ENCODE measurements at regions not wholly inside any gene's neighbourhood (a gene's known extent, or its start where the extent isn't known, plus 50 kb on each side); places are given as distances from the start of the nearest gene placed in this dataset.
"Not testable (repeated sequence)": the region's sequence is repeated elsewhere in the genome, so short reads cannot be mapped to it uniquely, and the experiment has no call there.

- H3K4me1 ChIP-seq (ENCODE audit: insufficient read depth), result no peaks in the 10 kb centered on the region
- no peaks in the 10 kb centered on the region for H3K79me2 ChIP-seq (ENCODE audit: insufficient read depth)
- no peak for DNase-seq
- H3K27ac ChIP-seq, result no peak overlapping the region
- in situ Hi-C loops (cut with MboI), result no loop called here
- H3F3A ChIP-seq (ENCODE audit: insufficient read depth), result no peaks in the 10 kb centered on the region
- H3K9ac ChIP-seq, result no peak overlapping the region
- no peaks in the 10 kb centered on the region for H3K27me3 ChIP-seq (replicated peaks; ENCODE audit: insufficient read depth)
- H4K20me1 ChIP-seq (ENCODE audit: insufficient read depth), result no peaks in the 10 kb centered on the region
- H3K9me3 ChIP-seq (ENCODE audit: low read depth), result no peaks in the 10 kb centered on the region
- no peak overlapping the region for H2AFZ ChIP-seq
- TF ChIP-seq EZH2phosphoT487 (IDR thresholded peaks at IDR 0.05; ENCODE audit: insufficient read depth, low read depth) (no peak), EZH2 (IDR thresholded peaks at IDR 0.05; ENCODE audit: insufficient read depth, poor library complexity, severe bottlenecking) (no peak)
- H3K4me2 ChIP-seq (ENCODE audit: unreplicated experiment), result no peak overlapping the region
- no peak overlapping the region for H3K4me3 ChIP-seq
- no peaks in the 10 kb centered on the region for H3K36me3 ChIP-seq (ENCODE audit: low read depth)
- H3K9me2 ChIP-seq (ENCODE audit: insufficient read depth), result no peaks in the 10 kb centered on the region
Observed at GRCh38 chr16:46519063-46519462, 102.1 kb downstream of the SHCBP1 start.

DNA sequence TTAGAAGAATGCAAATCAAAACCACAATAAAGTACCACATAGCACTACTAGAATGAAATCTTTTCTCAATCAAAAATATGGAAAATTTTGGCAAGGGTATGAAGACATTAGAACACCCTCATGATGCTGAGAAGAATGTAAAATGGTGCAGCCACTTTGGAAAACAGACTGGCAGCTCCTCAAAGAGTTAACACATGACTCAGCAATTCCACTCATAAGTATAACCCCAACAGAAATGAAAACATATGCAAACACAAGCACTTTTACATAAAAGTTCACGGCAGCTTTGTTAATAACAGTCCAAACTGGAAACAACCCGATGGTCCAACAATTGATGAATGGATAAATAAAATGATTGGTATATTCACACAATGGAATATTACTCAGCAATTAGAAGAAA, 124.5 kb downstream of the SHCBP1 start:
- 34 to 42% methylated on average over 2 of the region's 2 CpGs for WGBS, 2 experiments (ENCODE audit: low coverage in 1 of 2, low lambda C conversion rate in 2 of 2, missing lambda C conversion rate in 2 of 2)
- Histone ChIP-seq H3K9ac (no peak overlapping the region), H3K27ac (no peak overlapping the region), H2AFZ (no peak overlapping the region), H3K36me3 (ENCODE audit: low read depth) (no peaks in the 10 kb centered on the region), H3K79me2 (ENCODE audit: insufficient read depth) (no peaks in the 10 kb centered on the region), H3F3A (ENCODE audit: insufficient read depth) (no peaks in the 10 kb centered on the region), H3K27me3 (replicated peaks; ENCODE audit: insufficient read depth) (no peaks in the 10 kb centered on the region), H4K20me1 (ENCODE audit: insufficient read depth) (no peaks in the 10 kb centered on the region), H3K9me2 (ENCODE audit: insufficient read depth) (no peaks in the 10 kb centered on the region), H3K4me1 (ENCODE audit: insufficient read depth) (no peaks in the 10 kb centered on the region), H3K4me3 (no peak overlapping the region), H3K9me3 (ENCODE audit: low read depth) (no peaks in the 10 kb centered on the region), H3K4me2 (ENCODE audit: unreplicated experiment) (no peak overlapping the region)
- TF ChIP-seq EZH2phosphoT487 (IDR thresholded peaks at IDR 0.05; ENCODE audit: insufficient read depth, low read depth), result no peak
- no peak for TF ChIP-seq EZH2 (IDR thresholded peaks at IDR 0.05; ENCODE audit: insufficient read depth, poor library complexity, severe bottlenecking)
- DNase-seq, result no peak
- in situ Hi-C loops (cut with MboI), result no loop called here

DNA sequence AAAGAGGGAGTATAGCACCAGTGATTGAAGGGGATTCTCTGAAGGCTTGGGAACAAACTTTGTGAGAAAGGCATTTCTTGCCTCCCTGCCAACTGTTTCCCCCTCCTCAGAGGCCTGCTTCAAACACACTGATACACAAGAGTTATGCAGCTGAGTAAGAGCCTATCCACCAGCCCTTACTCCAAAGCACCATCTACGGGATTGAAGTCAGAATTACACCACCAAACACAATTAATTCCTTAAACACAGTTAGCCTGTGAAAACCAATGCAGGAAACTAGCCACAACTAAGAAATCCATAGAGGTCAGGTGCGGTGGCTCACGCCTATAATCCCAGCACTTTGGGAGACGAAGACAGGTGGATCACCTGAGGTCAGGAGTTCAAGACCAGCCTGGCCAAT, 138.3 kb downstream of the SHCBP1 start:
- Histone ChIP-seq H3K36me3 (ENCODE audit: low read depth) (no peaks in the 10 kb centered on the region), H4K20me1 (ENCODE audit: insufficient read depth) (no peaks in the 10 kb centered on the region), H2AFZ (no peak overlapping the region), H3K9me2 (ENCODE audit: insufficient read depth) (no peaks in the 10 kb centered on the region), H3K27me3 (replicated peaks; ENCODE audit: insufficient read depth) (no peaks in the 10 kb centered on the region), H3K9ac (no peak overlapping the region), H3K4me1 (ENCODE audit: insufficient read depth) (no peaks in the 10 kb centered on the region), H3K9me3 (ENCODE audit: low read depth) (no peaks in the 10 kb centered on the region), H3K27ac (no peak overlapping the region), H3K4me2 (ENCODE audit: unreplicated experiment) (no peak overlapping the region), H3F3A (ENCODE audit: insufficient read depth) (no peaks in the 10 kb centered on the region), H3K4me3 (no peak overlapping the region), H3K79me2 (ENCODE audit: insufficient read depth) (no peaks in the 10 kb centered on the region)
- TF ChIP-seq EZH2 (IDR thresholded peaks at IDR 0.05; ENCODE audit: insufficient read depth, poor library complexity, severe bottlenecking), result no peak
- TF ChIP-seq EZH2phosphoT487 (IDR thresholded peaks at IDR 0.05; ENCODE audit: insufficient read depth, low read depth), result no peak
- in situ Hi-C loops (cut with MboI), result no loop called here
- no peak for DNase-seq
- 6 to 7% methylated on average over 4 of the region's 4 CpGs for WGBS, 2 experiments (ENCODE audit: low coverage in 1 of 2, low lambda C conversion rate in 2 of 2, missing lambda C conversion rate in 2 of 2)

GRCh38 chr16:46466239-46466638, 154.9 kb downstream of the SHCBP1 start:
- DNase-seq, result no peak
- 40 to 41% methylated on average over 15 of the region's 15 CpGs for WGBS, 2 experiments (ENCODE audit: low coverage in 1 of 2, low lambda C conversion rate in 2 of 2, missing lambda C conversion rate in 2 of 2)
- Histone ChIP-seq H3K27ac (no peak overlapping the region), H3K4me2 (ENCODE audit: unreplicated experiment) (no peak overlapping the region), H3K4me1 (ENCODE audit: insufficient read depth) (no peaks in the 10 kb centered on the region), H3K79me2 (ENCODE audit: insufficient read depth) (no peaks in the 10 kb centered on the region), H3K9ac (no peak overlapping the region), H3F3A (ENCODE audit: insufficient read depth) (no peaks in the 10 kb centered on the region), H4K20me1 (ENCODE audit: insufficient read depth) (no peaks in the 10 kb centered on the region), H3K4me3 (no peak overlapping the region), H2AFZ (no peak overlapping the region), H3K9me3 (ENCODE audit: low read depth) (no peaks in the 10 kb centered on the region), H3K36me3 (ENCODE audit: low read depth) (no peaks in the 10 kb centered on the region), H3K27me3 (replicated peaks; ENCODE audit: insufficient read depth) (no peaks in the 10 kb centered on the region), H3K9me2 (ENCODE audit: insufficient read depth) (no peaks in the 10 kb centered on the region; the same call in 1 of the 2 replicates)
- TF ChIP-seq EZH2 (IDR thresholded peaks at IDR 0.05; ENCODE audit: insufficient read depth, poor library complexity, severe bottlenecking) (no peak), EZH2phosphoT487 (IDR thresholded peaks at IDR 0.05; ENCODE audit: insufficient read depth, low read depth) (no peak)
- in situ Hi-C loops (cut with MboI), result no loop called here

DNA sequence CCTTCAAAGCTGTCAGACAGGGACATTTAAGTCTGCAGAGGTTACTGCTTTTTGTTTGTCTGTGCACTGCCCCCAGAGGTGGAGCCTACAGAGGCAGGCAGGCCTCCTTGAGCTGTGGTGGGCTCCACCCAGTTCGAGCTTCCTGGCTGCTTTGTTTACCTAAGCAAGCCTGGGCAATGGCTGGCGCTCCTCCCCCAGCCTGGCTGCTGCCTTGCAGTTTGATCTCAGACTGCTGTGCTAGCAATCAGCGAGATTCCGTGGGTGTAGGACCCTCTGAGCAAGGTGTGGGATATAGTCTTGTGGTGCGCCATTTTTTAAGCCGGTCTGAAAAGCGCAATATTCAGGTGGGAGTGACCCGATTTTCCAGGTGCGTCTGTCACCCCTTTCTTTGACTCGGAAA, 166.4 kb downstream of the SHCBP1 start:
- H3K9me3 ChIP-seq (ENCODE audit: low read depth); H2AFZ ChIP-seq; H3K27ac ChIP-seq; H4K20me1 ChIP-seq (ENCODE audit: insufficient read depth); H3K9me2 ChIP-seq (ENCODE audit: insufficient read depth); H3K4me1 ChIP-seq (ENCODE audit: insufficient read depth); H3K4me3 ChIP-seq; H3K36me3 ChIP-seq (ENCODE audit: low read depth); H3K9ac ChIP-seq; H3K4me2 ChIP-seq (ENCODE audit: unreplicated experiment); H3K79me2 ChIP-seq (ENCODE audit: insufficient read depth); in situ Hi-C loops (cut with MboI); DNase-seq; H3F3A ChIP-seq (ENCODE audit: insufficient read depth); H3K27me3 ChIP-seq (replicated peaks; ENCODE audit: insufficient read depth): not testable (repeated sequence)
- WGBS, 2 experiments (ENCODE audit: low coverage in 1 of 2, low lambda C conversion rate in 2 of 2, missing lambda C conversion rate in 2 of 2), result 19 to 24% methylated on average over 10 of the region's 10 CpGs
